ENCODE measurements at regions not wholly inside any gene's neighbourhood (a gene's known extent, or its start where the extent isn't known, plus 50 kb on each side); places are given as distances from the start of the nearest gene placed in this dataset.
"Not testable (repeated sequence)": the region's sequence is repeated elsewhere in the genome, so short reads cannot be mapped to it uniquely, and the experiment has no call there.

- DNase-seq (ENCODE audit: low read depth) = peak; percentile 76
Observed at GRCh38 chr13:90238413-90238812, 1109.1 kb upstream of the MIR17HG start.

DNA sequence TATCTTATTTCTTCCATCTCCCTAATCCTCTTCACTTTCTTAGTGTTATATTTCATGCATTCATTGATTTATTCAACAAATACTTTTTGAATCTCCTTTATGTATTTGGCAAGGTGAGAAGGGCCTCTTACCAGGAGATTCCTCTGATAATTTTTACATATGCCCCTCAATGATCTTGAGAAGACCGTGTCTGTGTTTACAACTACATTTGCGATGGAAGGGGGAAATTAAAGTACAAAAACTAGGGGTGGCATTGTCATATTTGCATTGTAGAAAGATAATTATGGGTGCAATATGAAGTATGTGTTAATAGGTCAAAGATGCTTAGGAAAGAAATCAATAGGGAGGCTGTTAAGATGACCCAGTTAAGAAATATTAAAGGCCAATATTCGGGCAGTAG is 1108.4 kb upstream of the MIR17HG start:
- DNase-seq (ENCODE audit: low read depth) = no peak

GRCh38 chr13:90246005-90246404 is 1101.5 kb upstream of the MIR17HG start:
- no peak for DNase-seq (ENCODE audit: low read depth)

DNA sequence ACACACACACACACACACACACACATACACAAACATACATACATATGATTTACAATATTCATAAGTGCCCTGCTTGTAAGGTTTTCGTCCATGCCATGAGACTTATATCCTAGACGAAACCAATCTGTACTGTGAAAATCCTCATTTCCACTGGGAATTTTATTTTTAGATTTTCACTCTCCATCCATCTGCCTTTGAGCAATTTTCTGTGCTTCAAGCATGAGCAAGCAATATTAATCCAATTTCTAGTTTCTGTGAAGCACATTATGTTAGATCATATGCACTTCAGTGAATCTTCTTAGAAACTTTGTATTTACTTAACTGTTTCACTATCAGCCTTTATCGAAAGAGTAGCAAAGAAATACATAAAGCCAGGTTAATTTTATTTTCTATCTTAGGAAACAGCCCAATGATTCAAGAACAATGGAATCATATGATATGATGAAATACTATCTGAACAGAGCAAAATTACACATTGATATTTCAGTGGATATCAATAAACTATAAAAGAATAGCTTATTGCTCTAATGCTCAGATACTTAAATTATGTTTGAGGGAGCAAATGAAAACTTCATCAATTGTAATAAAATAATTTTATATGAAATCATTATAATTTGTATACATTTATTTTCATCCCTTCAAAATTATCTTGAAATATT is 1100.7 kb upstream of the MIR17HG start:
- DNase-seq (ENCODE audit: low read depth) = no peak

- DNase-seq (ENCODE audit: low read depth) = no peak
Observed at GRCh38 chr13:90253806-90254205, 1093.7 kb upstream of the MIR17HG start.

GRCh38 chr13:90254437-90254836 is 1093.0 kb upstream of the MIR17HG start:
- DNase-seq (ENCODE audit: low read depth) = no peak

- no peak for DNase-seq (ENCODE audit: low read depth)
Observed at GRCh38 chr13:90256746-90257145, 1090.7 kb upstream of the MIR17HG start.

DNA sequence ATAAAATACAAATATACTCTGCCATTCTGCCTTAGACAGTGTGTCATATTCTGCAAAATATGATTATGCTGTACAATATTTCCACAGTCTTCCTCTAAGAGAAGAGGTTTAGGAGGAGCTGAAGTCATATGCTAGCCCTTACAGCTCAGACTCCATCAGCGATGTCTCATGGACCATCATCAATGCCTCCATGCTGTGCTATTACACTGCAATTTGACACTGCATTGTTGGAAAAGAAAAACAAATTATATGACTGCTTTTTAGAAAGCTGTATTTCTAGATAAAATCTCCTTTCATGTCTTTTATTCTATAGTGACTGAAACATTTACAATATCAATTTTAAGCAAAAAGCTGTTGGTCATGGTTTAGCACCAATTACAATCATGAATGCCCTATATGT is 1089.4 kb upstream of the MIR17HG start:
- DNase-seq (ENCODE audit: low read depth) = no peak

GRCh38 chr13:90261343-90261742 is 1086.1 kb upstream of the MIR17HG start:
- no peak for DNase-seq (ENCODE audit: low read depth)

GRCh38 chr13:90270226-90270625 is 1077.3 kb upstream of the MIR17HG start:
- no peak for DNase-seq (ENCODE audit: low read depth)

GRCh38 chr13:90272356-90272755 is 1075.1 kb upstream of the MIR17HG start:
- peak; percentile 76 for DNase-seq (ENCODE audit: low read depth)

DNA sequence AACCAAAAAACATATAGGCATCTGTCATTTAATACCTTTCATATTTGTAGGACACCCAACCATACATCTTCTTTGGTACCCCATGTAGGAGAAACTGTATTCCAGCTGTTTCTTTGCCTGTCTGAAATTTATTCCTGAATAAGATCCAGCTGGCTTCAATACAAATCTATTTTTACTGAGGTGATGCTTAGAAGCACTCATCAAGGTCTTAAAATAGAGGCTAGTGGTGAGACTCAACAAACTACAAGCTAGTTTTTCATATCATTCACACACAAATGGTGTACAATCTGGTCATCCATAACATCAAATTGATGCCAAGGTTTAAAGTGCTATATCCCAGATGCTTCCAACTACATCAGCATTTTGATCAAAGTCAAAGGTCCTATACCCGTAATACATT is 1071.3 kb upstream of the MIR17HG start:
- no peak for DNase-seq (ENCODE audit: low read depth)

DNA sequence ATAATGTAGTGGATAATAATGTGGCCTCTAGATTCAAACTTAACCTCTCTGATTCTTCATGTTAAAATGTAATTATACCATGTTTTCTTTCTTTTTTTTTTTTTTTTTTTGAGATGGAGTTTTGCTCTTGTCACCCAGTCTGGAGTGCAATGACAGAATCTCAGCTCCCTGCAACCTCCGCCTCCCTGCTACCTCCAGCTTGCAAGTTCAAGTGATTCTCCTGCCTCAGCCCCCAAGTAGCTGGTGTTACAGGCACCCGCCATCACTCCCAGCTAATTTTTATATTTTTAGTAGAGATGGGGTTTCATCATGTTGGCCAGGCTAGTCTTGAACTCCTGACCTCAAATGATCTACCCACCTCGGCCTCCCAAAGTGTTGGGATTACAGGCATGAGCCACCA is 1069.3 kb upstream of the MIR17HG start:
- DNase-seq (ENCODE audit: low read depth) = not testable (repeated sequence)

DNA sequence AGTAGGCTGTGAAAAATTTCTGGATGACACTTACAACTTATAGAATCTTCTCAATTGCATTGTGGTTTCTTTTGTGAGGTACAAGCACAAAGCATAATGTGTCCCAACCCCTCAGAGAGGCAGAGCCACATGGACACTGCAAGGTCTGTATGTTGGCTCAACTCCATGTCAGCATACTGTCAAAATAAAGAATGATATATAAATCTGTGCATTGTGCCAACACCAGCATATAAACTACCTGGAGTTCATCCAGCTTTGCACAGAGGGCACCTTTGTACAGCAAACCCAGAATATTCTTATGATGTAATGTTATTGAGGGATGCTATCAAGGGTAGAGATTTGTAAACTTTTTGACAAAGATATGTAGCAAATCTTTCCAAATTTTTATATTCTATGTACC is 1065.8 kb upstream of the MIR17HG start:
- no peak for DNase-seq (ENCODE audit: low read depth)

DNA sequence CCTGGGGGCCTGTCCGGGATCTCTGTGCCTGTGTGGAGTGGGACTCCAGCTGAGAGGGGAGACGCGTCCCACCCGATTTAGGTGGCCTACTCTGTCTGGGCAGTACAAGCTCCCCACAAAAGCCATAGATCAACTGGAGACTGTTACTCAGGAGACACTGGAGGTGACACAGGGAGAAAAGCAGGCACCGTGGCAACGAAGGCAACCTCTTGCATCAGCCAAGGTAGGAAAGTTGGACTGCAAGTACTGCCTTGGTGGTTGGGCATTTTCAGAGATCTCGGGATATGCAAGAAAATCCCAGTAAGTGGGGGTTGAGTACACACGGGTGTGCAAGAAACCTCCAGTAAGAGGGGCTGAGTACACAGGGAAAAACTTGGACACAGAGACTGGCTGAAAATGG is 1060.0 kb upstream of the MIR17HG start:
- no peak for DNase-seq (ENCODE audit: low read depth)

- DNase-seq (ENCODE audit: low read depth) = peak; percentile 9
Observed at GRCh38 chr13:90293793-90294361, 1053.6 kb upstream of the MIR17HG start.

DNA sequence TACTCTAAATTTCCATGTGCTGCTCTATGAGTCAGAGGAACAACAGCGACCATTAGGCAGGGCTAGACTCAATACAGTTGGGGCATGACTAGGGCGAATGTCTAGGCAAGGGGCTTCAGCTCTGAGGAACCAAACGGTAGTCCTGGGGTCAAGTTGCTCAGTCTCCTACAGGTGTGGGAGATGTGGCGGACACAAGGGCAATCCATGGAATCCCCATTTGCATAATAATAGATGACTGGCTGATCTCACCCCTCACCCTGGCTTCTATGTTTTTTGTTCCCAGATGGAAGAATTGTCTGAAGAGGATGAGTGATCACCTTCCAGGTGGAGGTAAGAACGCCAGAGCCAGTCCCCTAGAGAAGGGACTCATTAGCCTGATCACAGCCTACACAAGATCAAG is 1048.2 kb upstream of the MIR17HG start:
- no peak for DNase-seq (ENCODE audit: low read depth)

DNA sequence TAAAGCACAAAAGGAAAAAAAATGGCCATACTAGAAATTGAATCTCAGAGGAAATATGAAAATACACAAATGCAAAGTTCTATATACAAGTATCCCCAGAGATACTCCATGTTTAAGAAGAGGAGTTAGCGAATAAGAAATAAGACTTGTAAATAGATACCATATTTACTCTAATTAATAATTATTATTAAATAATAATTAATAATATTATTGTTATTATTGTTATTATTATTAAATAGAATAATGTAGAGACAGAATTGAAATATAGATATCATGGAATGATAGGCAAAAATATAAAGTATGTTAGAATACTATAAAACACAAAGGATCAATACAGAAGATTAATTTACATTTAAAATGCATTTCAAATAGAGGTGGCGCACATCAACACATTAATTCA is 1047.5 kb upstream of the MIR17HG start:
- no peak for DNase-seq (ENCODE audit: low read depth)

- peak; percentile 6 for DNase-seq (ENCODE audit: low read depth)
Observed at GRCh38 chr13:90302107-90302506, 1045.4 kb upstream of the MIR17HG start.

GRCh38 chr13:90305796-90306195 is 1041.7 kb upstream of the MIR17HG start:
- no peak for DNase-seq (ENCODE audit: low read depth)

DNA sequence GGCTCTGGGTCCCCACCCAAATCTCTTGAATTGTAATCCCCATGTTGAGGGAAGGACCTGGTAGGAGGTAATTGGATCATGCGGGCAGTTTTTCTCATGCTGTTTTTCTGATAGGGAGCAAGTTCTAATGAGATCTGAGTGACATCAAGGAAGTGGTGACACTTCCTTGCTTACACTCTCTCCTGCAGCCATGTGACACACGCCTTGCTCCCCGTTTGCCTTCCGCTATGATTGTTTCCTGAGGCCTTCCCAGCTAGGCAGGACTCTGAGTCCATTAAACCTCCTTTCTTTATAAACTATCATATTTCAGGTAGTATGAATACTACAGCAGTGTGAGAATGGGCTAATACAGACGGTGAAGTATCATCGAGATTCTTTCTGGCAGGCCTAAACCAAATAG is 1040.4 kb upstream of the MIR17HG start:
- no peak for DNase-seq (ENCODE audit: low read depth)

DNA sequence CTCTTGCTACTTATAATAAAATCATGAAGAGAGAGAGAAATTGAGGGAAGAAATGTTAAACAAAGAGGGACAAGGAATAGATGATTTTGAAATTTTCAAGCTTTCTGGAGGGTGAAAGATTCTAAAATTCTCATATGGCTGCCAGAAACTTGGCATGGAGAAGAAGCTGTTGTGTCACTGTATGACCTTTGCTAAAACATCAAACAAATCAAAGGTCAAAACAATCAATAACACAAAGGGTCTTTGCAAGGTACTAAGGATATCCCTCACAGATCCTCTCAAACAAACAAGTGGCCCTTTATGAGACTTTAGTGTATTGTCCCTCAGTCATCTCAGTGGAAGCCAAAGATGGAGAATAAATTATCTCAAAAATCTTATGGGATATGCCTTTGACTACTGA is 1039.2 kb upstream of the MIR17HG start:
- DNase-seq (ENCODE audit: low read depth) = no peak

- DNase-seq (ENCODE audit: low read depth) = no peak
Observed at GRCh38 chr13:90311929-90312328, 1035.6 kb upstream of the MIR17HG start.

- no peak for DNase-seq (ENCODE audit: low read depth)
Observed at GRCh38 chr13:90315061-90315460, 1032.4 kb upstream of the MIR17HG start.

Data from M059J (cell line).